Loucy (cell line): ENCODE measurements at regions not wholly inside any gene's neighbourhood (a gene's known extent, or its start where the extent isn't known, plus 50 kb on each side); places are given as distances from the start of the nearest gene placed in this dataset.

Source experiments
- H2AFZ ChIP-seq: fragments of 200-600 bp; sonication (generic); 2 replicates; pipeline ENCODE4 v1.6.0; 2016; ENCODE audit warnings: antibody characterized with exemption, mild to moderate bottlenecking, low read length, moderate library complexity
- H3F3A ChIP-seq: fragments of 200-600 bp; 2 replicates; pipeline ENCODE4 v1.6.0; 2016; ENCODE audit warnings: antibody characterized with exemption, low read depth, mild to moderate bottlenecking
- H3K27me3 ChIP-seq: fragments of 200-600 bp; sonication (generic); 2 replicates; pipeline ENCODE4 v1.6.1; 2014; ENCODE audit warnings: low read length, mild to moderate bottlenecking; ENCODE audit not compliant: insufficient read depth, poor library complexity, severe bottlenecking
- H3K36me3 ChIP-seq: fragments of 200-600 bp; sonication (generic); 2 replicates; pipeline ENCODE4 v1.6.1; 2016; ENCODE audit warnings: low read length; ENCODE audit not compliant: insufficient read depth
- H3K4me1 ChIP-seq: fragments of 200-600 bp; sonication (generic); 2 replicates; pipeline ENCODE4 v1.5.1; 2014; ENCODE audit warnings: low read length, mild to moderate bottlenecking; ENCODE audit not compliant: insufficient read depth, poor library complexity, severe bottlenecking
- H3K4me2 ChIP-seq: fragments of 200-600 bp; sonication (generic); 2 replicates; pipeline ENCODE4 v1.6.0; 2014; ENCODE audit warnings: antibody characterized with exemption, low read length, low read depth, mild to moderate bottlenecking; ENCODE audit not compliant: poor library complexity, severe bottlenecking
- H3K4me3 ChIP-seq: fragments of 200-600 bp; sonication (generic); 2 replicates; pipeline ENCODE4 v1.5.1; 2014; ENCODE audit warnings: low read length, mild to moderate bottlenecking, mixed read lengths; ENCODE audit not compliant: poor library complexity, severe bottlenecking
- H3K79me2 ChIP-seq: fragments of 200-600 bp; sonication (generic); 2 replicates; pipeline ENCODE4 v1.6.1; 2014; ENCODE audit warnings: low read length; ENCODE audit not compliant: insufficient read depth
- H3K9ac ChIP-seq: fragments of 200-600 bp; sonication (generic); 2 replicates; pipeline ENCODE4 v1.6.0; 2014; ENCODE audit warnings: mild to moderate bottlenecking, low read depth, low read length, moderate library complexity; ENCODE audit not compliant: poor library complexity, severe bottlenecking
- H3K9me2 ChIP-seq: fragments of 200-600 bp; sonication (generic); replicated peaks from 2 replicates; pipeline ENCODE4 v1.6.1; 2016; ENCODE audit warnings: low read depth, low read length, mixed read lengths
- H3K9me3 ChIP-seq: fragments of 200-600 bp; sonication (generic); 2 replicates; pipeline ENCODE4 v1.6.1; 2014; ENCODE audit warnings: mild to moderate bottlenecking, antibody characterized with exemption, low read length, low read depth; ENCODE audit not compliant: insufficient read depth
- H4K20me1 ChIP-seq: fragments of 200-600 bp; sonication (generic); 2 replicates; pipeline ENCODE4 v1.6.0; 2014; ENCODE audit warnings: antibody characterized with exemption, low read length, mild to moderate bottlenecking; ENCODE audit not compliant: insufficient read depth, poor library complexity, severe bottlenecking
- EZH2phosphoT487 ChIP-seq: fragments of 200-600 bp; IDR thresholded peaks from 2 replicates; pipeline ENCODE4 v1.6.1; 2018; ENCODE audit warnings: antibody characterized with exemption, mild to moderate bottlenecking, moderate library complexity, borderline replicate concordance
- TF ChIP-seq, protein P1 (sequence below): fragments of 200-600 bp; sonication (generic); conservative IDR thresholded peaks from 2 replicates; pipeline ENCODE4 v1.5.1; 2014; ENCODE audit warnings: mild to moderate bottlenecking, antibody characterized with exemption, low read length

- TF ChIP-seq, protein P1, sequence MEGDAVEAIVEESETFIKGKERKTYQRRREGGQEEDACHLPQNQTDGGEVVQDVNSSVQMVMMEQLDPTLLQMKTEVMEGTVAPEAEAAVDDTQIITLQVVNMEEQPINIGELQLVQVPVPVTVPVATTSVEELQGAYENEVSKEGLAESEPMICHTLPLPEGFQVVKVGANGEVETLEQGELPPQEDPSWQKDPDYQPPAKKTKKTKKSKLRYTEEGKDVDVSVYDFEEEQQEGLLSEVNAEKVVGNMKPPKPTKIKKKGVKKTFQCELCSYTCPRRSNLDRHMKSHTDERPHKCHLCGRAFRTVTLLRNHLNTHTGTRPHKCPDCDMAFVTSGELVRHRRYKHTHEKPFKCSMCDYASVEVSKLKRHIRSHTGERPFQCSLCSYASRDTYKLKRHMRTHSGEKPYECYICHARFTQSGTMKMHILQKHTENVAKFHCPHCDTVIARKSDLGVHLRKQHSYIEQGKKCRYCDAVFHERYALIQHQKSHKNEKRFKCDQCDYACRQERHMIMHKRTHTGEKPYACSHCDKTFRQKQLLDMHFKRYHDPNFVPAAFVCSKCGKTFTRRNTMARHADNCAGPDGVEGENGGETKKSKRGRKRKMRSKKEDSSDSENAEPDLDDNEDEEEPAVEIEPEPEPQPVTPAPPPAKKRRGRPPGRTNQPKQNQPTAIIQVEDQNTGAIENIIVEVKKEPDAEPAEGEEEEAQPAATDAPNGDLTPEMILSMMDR: no peak
- TF ChIP-seq EZH2phosphoT487: no peak
Observed at GRCh38 chr16:81185416-81185815, 53.1 kb upstream of the BCO1 start.

GRCh38 chr16:81181013-81181720 is 57.3 kb upstream of the BCO1 start:
- H3F3A ChIP-seq: no peaks in the 10 kb centered on the region
- H3K9me3 ChIP-seq: no peaks in the 10 kb centered on the region
- no peaks in the 10 kb centered on the region for H4K20me1 ChIP-seq
- H3K36me3 ChIP-seq: no peaks in the 10 kb centered on the region
- H3K79me2 ChIP-seq: no peaks in the 10 kb centered on the region
- H3K27me3 ChIP-seq: no peaks in the 10 kb centered on the region
- no peak overlapping the region for H3K9ac ChIP-seq
- no peak overlapping the region for H3K4me3 ChIP-seq
- no peaks in the 10 kb centered on the region for H3K4me1 ChIP-seq
- no peaks in the 10 kb centered on the region for H3K9me2 ChIP-seq
- H3K4me2 ChIP-seq: no peak overlapping the region
- TF ChIP-seq, protein P1: no peak
- TF ChIP-seq EZH2phosphoT487: no peak
- no peak overlapping the region for H2AFZ ChIP-seq

More at GRCh38 chr16:81185416-81185815, 53.1 kb upstream of the BCO1 start:
- Histone ChIP-seq H3K4me1 (no peaks in the 10 kb centered on the region), H3K79me2 (no peaks in the 10 kb centered on the region), H3K4me2 (no peak overlapping the region), H3K9me3 (no peaks in the 10 kb centered on the region), H3K4me3 (no peak overlapping the region), H3K36me3 (no peaks in the 10 kb centered on the region), H3K9ac (no peak overlapping the region), H3F3A (no peaks in the 10 kb centered on the region), H3K9me2 (no peaks in the 10 kb centered on the region), H3K27me3 (no peaks in the 10 kb centered on the region), H4K20me1 (no peaks in the 10 kb centered on the region), H2AFZ (no peak overlapping the region)

- H3K4me3 ChIP-seq: no peak overlapping the region
- no peaks in the 10 kb centered on the region for H3K79me2 ChIP-seq
- H3K9me2 ChIP-seq: no peaks in the 10 kb centered on the region
- H2AFZ ChIP-seq: no peak overlapping the region
- no peaks in the 10 kb centered on the region for H3K9me3 ChIP-seq
- no peaks in the 10 kb centered on the region for H4K20me1 ChIP-seq
- no peaks in the 10 kb centered on the region for H3K36me3 ChIP-seq
- TF ChIP-seq, protein P1: no peak
- no peak for TF ChIP-seq EZH2phosphoT487
- no peak overlapping the region for H3K9ac ChIP-seq
- H3F3A ChIP-seq: no peaks in the 10 kb centered on the region
- no peaks in the 10 kb centered on the region for H3K27me3 ChIP-seq
- H3K4me1 ChIP-seq: no peaks in the 10 kb centered on the region
- no peak overlapping the region for H3K4me2 ChIP-seq
Observed at GRCh38 chr16:81180578-81180977, 57.9 kb upstream of the BCO1 start.
